NCI-H1694 treated with DMSO at 0.1 percent for 48 hours (cell line): ENCODE measurements at regions not wholly inside any gene's neighbourhood (a gene's known extent, or its start where the extent isn't known, plus 50 kb on each side); places are given as distances from the start of the nearest gene placed in this dataset.
"Not testable (repeated sequence)": the region's sequence is repeated elsewhere in the genome, so short reads cannot be mapped to it uniquely, and the experiment has no call there.

ENCODE experiments used
- DNase-seq: peaks from one replicate; lab custom pipeline; 2025; lab: John Stamatoyannopoulos, UW

DNA sequence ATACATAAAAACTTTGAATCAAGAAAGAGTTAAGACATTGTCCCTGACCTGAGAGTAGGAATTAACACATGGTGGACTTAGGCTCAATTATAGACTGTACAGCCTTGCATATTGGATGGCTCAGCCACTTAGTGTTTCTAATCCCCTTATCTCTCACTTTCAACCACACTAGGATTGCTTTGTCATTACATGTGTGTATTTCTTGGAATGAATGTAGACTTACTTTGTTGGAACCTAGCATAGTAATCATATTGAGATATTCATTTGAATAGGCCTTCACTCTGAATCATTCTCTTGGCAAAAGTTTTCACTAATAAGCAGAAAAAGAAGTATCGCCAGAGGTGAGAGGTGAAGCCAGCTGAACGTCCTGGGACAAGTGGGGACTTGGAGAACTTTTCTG lies 1973.9 kb upstream of the FLRT2 start:
- no peak for DNase-seq

DNA sequence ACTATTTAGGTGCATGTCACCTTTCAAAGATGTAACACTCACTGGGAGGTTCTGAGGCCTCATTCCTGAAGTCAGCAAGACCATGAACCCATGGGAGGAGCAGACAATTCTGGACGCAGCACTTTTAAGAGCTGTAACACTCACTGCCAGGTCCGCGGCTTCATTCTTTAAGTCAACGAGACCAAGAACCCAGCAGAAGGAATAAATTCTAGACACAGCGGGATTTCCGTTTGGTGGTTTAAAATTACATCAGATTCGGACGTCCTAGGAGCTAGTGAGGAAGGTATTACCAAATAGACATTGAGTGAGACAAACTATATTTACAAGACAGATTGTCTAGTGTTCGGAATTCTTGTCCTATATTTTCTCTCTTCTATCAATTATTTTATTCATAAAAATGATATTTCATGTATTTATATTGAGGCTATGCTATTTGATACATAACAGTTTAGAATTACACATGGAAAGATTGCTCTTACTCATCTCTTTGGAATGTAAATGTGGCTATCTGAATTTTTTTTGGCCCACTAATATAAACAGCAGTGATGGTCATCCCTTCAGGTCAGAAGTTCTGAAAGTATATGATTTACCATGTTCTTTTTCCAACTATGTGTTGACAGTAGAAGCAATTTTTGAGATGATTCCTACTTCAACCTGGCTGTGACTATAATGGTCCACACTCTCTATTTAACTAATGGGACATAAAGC lies 1973.0 kb upstream of the FLRT2 start:
- no peak for DNase-seq

DNA sequence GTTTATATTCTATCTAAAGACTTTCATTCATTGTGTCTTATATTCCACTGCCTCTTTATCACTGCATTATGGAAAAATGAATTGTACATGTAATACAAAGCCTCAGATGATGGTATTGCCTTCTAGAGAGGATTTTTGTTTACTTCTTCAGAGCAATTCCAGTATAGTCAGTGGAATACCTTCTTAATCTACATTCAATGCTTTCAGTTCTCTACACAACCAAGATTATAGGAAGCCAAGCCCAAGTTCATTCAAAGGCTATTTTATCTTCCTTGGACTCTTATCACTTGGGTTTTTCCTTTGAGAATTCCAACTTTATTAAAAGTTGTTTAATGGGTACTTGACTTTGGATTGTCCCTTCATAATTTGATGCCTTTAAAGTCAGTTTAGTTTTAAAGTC lies 1971.0 kb upstream of the FLRT2 start:
- no peak for DNase-seq

DNA sequence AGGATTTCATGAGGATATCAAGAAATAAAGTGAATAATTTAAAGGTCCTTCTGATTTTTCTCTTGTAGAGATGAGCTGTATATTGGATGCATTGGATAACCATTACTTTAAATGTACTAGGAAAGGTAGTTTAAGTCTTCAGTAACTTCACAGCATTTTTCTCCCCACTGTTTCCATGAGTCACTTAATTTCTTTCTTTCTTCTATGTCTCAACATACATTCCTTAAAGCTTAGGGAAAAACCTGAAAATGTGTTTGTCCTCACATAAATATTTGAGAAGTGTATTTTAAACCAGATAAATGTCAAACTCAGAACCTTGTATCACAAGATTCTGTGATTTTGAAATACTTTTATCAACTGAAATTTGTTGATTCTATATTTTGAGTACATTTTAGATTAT lies 1970.2 kb upstream of the FLRT2 start:
- no peak for DNase-seq

DNA sequence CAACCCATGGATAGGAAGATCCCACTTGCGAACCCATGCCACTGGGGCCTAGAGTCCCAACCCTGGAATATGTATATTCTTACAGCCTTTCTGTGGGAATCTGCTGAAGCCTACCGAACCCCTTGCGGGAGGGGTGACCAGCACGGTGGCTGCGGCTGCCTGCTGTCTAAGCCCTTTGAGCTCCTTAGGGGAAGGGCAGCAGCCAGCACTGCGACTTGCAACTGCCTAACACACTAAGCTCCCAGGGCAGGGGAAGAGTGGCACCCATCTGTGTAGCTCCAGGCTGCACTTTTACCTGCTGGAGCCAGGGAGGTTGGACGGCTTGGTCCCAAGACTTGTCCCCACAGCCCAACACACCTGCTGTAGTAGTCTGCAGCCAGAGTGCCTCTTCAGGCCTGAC lies 1968.7 kb upstream of the FLRT2 start:
- no peak for DNase-seq

DNA sequence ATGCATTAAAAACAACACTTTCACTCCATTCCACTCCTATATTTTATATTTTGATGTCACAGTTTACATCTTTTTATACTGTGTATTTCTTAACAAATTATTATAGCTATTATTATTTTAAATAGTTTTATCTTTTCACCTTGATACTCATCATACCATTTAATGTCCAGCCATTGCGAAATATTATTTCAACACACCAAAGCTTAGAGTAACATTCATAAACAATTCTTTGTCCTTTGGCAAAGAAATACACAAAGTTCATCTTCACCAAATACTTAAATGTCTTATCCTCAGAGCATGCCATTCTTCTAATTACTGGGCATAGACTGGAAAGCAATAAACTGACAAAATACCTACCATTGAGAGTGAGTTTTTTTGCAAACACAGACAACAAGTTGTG lies 1963.4 kb upstream of the FLRT2 start:
- DNase-seq, result no peak

DNA sequence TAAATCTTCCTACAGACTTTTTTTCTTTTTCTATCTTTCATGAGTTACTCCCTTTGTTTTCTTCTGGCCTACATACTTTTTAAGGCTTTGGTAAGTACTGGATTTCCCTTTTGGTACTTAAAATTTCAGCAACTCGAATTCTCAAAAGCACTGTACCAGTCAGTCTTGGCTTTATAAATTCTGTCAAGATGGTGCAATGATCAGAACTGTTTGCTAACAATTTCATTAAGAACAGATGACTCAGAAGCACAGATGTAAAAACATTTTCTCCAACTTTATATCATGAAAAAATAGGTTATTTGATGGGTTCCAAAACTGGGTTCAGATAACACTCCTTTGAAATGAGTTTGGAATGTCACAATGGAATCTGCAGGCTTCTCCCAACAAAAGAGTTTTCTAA lies 1961.8 kb upstream of the FLRT2 start:
- no peak for DNase-seq

DNA sequence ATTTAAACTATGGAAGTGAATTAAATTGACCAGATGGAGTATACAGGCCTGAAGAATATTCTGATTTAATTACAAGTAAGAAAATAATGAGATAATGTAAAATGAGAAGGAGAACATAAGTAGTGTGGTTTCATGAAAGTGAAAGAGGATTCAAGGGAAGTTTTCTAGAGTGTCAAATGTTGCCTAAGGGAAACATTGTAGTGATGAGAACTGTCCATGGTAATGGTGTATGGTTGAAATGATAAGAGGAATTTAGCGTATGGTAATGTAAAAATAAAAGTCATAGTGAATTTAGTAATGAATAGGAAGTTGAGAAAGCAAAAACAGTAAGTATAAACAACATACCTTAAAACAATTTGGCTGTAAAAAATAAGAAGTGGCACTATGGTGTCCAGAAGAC lies 1954.6 kb upstream of the FLRT2 start:
- no peak for DNase-seq

DNA sequence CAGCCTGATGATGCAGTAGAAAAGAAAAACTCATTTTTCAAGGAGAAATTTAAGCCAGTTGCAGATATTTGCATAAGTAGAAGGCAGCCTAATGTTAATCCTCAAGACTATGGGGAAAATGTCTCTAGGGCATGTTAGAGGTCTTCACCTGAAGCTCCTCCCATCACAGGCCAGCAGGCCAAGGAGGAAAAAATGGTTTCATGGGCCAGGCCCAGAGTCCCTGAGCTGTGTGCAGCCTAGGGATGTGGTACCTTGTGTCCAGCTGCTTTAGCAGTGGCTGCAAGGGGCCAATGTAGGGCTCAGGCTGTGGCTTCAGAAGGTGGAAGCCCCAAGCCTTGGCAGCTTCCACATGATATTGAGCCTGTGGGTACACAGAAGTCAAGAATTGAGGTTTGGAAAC lies 1946.7 kb upstream of the FLRT2 start:
- no peak for DNase-seq

DNA sequence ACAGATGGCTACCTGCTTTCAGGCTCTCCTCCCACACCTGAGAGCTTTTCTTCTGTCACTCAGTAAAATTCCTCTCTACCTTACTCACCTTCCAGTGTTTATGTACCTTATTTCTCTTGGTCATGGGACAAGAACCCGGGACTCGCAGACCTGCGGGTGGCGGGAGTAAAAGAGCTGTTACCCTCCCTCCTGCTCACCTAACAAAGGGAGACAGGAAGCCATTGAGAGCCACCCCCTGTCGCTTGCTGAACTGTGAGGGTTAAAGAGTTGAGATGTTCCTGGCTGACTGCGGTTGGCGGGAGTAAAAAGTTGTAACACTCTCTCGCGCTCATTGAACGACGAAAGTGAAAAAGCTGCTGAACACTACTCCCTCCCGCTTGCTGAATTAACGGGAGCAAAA lies 1935.1 kb upstream of the FLRT2 start:
- DNase-seq, result no peak

DNA sequence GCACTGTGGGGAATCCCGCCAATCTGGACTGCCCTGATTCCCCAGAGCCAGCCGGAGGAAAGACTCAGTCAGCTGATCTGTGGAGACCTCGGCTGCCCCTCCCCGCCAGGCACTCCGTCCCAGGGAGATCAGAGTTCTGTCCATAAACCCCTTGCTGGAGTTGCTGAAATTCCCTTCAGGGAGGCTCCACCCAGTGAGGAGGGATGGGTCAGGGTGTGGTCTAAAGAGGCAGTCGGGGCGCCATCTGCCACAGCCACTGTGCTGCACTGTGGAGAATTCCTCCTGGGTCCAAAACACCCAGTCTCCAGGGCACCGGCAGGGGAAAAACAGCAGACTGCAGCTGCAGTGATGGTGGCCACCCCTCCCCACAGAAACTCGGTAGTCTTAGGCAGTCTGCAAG lies 1922.3 kb upstream of the FLRT2 start:
- no peak for DNase-seq

DNA sequence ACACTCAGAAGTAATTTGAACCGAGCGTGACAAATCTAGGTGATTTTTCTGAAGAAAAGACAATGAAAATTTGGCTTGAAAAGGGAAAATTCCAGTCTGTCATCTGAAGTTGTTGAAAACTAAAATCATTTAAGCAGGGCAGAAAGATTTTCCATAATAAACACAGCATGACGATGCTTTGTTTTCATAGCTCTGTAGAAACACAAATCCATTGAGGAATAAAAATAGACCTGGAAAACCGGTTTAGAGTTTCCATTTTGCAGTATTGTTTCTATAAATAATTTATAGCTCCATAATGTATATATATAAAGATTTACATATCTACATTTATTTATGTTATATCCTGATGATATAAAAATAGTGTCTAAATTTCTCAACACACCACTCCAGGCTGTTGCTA lies 1918.5 kb upstream of the FLRT2 start:
- no peak for DNase-seq

DNA sequence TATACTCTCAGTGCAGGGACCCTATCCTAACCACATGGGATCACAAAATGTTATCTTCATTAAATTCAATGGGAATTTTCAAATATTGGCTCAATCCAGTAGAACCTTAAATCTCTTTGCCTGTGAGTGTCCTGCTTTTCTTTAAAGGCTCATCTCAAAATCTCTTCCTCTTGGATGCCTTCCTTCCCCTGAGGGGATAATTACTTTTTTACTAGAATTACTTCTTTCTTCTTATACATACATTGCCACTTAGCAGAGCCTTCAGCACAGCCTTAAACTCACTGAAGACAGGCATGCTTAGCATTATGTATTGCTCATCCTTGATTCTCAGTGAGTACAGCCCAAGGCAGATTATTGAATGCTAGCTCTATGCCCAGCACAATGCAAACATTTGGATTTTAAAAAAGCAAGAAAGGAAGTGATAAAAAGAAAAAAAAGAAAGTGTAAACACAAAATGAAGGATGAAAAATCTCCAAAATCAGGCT lies 1918.0 kb upstream of the FLRT2 start:
- no peak for DNase-seq

DNA sequence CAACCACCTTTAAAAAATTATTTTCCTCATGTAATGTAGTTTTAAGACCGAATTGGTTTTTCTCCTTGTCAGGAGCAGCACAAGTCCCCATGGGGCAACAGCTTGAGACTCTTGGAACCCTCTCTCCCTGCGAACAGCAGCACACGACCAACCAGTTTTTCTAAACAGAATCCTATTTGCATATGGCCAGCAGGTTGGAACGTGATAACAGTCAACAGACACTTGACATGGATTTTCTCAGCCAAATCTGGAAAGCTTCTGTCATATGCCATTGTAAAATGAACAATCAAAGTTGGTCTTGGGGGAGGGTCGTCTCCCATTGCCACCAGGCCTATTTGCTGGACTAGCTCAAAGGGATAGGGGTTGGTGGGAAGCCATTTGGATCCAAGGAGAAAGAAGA lies 1915.0 kb upstream of the FLRT2 start:
- DNase-seq, result no peak

DNA sequence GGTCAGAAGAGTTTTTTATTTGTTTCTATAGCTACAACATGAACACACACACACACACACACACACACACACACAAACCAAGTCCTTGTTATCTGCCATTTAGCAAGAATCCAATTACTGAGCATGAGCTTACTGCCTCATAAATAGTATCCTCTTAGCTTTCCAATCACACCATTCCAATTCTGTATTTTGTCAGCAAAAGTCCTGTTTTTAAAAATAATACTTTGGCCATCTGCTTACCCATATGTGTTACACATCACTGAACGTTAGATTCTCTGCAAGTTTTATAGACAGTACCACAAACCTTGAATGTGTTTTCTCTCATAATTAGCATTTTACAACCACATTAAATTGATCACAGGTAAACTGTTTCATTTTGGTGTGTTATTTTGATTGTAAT lies 1905.4 kb upstream of the FLRT2 start:
- DNase-seq, result peak; percentile 94

DNA sequence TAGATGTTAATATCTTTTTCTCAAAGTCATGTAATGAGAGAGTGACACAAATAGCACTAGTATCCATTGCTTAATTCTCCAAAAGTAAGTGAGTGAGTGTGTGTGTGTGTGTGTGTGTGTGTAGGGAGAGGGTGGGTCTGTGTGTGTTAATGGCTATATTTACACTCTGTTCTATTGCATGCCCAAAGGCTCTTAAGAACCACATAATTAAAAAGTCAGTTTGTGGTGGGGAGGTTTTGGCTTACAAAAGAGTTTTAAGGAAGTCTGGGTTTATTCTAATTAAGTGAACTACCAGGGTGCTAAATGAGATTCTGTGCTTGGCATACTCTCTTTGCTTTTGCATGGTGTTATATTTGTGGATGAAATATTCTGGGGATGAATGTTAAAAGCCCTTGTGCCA lies 1897.6 kb upstream of the FLRT2 start:
- DNase-seq, result no peak

DNA sequence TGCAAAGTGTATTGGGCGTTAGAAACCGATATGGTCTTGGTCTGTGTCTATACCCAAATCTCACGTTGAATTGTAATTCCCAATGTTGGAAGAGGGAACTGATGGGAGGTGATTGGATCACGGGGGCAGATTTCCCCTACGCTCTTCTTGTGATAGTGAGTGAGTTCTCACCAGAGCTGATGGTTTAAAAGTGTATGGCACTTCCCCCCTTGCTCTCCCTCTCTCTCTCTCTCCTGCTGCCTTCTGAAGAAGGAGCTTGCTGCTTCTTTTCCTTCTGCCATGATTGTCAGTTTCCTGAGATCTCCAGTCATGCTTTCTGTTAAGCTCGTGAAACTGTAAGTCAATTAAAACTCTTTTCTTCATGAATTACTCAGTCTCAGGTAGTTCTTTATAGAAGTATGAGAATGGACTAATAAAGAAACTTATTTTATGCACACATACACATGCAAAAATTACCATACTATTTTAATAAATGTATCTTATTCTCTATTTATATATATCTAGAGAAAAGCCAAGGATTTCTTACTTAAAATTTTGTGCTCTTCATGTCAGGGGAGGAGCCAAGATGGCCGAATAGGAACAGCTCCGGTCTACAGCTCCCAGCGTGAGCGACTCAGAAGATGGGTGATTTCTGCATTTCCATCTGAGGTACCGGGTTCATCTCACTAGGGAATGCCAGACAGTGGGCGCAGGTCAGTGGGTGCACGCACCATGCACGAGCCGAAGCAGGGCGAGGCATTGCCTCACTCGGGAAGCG lies 1891.0 kb upstream of the FLRT2 start:
- DNase-seq, result no peak

DNA sequence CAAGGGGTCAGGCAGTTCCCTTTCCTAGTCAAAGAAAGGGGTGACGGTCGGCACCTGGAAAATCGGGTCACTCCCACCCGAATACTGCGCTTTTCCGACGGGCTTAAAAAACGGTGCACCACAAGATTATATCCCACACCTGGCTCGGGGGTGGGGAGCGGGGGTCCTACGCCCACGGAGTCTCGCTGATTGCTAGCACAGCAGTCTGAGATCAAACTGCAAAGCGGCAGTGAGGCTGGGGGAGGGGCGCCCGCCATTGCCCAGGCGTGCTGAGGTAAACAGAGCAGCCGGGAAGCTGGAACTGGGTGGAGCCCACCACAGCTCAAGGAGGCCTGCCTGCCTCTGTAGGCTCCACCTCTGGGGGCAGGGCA lies 1890.5 kb upstream of the FLRT2 start:
- DNase-seq, result not testable (repeated sequence)

DNA sequence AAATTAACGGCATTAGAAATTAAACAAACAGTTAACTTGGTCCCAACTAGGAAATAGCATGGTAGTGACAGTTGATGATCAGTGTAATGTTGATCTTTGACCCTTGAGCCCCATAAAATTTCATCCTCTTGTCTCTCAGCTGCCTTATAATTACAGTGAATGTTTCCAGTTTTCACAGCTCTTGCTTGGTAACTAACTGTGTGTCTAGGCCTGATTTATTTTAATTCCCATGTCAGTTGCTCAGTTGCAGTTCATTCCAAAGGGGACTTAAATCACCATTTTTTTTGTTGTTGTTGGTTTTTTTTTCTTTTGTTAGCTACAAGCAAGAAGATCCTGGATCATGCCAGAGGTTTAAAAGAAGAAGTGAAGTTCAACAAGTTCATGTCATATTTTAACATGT lies 1883.7 kb upstream of the FLRT2 start:
- no peak for DNase-seq

DNA sequence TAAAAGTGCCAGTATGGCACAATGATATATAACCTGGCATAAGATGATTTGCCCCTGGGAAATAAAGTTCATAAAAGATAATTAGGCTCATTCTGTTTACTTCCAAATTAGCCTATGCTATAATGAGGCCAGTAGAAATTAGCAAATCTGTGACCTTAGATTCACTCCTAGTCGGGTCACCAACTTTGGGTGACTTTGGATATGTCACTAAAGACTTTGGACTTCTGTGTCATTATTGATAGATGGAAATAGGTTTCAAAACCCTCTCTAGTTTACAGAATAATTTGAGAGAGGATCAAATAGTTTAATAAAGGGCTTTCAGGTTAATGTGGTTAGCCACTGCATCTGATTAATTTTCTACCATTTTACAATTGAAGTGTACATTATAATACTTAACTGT lies 1869.3 kb upstream of the FLRT2 start:
- no peak for DNase-seq

DNA sequence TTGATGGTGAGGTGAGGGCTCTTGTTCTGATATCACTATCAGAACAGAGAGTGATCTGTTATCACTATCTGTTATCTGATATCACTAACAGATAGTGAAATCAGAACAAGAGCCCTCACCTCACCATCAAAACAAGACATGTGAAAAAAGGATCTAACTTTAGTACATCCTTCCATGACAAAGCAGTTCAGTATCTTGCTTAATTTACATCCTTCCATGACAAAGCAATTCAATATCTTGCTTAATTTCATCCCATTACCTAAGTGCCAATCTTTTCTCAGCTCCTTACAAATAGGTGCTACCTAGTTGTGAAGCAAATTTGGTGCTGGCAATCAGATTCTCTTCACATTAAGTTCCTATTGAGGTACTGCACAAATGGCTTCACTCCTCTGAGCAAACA lies 1865.6 kb upstream of the FLRT2 start:
- DNase-seq, result no peak

DNA sequence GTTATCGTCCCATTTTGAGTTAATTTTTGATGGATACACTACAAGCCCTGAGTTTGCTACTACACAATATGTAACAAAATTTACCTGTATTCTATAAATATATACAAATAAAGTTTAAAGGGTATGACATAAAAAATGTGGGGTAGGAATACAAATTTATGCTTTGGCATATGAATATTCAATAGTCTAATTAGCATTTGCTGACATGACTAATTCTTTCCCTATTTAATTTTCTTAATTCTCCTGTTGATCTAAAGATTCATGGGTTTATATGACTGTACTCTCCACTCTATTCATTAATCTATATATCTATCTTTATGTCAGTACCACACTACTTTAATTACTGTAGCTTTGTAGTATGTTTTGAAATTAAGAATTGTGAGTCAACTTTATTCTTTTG lies 1840.7 kb upstream of the FLRT2 start:
- no peak for DNase-seq

DNA sequence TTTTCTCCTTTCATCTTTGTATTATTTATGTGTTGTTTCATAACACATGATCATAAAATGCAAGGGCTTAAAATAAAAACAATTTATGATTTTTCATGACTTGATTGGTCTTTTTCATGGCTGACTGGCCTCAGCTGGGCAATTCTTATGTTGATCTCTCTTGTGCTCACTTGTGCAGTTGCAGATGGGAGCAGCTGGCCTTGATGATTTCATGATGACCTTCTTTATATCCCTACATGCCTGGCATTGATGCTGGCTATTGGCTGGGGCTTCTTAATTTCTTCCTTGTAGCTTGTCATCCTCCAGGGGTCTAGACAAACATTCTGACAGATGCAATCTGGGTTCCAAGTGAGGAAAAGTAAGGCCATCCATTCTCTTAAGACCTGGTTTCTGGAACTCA lies 1832.8 kb upstream of the FLRT2 start:
- no peak for DNase-seq

DNA sequence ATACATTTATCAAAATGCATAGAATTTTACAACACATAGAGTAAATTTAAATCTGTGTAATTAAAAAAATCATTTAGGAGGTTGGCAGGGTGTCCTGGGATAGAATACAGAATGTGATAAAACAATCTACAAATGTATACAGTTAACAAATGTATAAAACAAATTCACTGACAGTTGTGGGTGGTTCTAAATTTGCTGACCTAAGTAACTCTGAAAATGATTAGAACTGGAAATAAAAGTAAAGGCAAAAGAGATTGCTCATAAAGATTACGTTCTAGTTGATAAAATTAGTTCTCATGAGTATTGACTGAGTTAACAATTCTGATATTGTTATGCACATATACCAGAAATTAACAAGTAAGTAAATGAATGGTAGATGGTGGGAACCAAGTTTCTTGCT lies 1827.3 kb upstream of the FLRT2 start:
- no peak for DNase-seq
